ENCODE measurements at regions not wholly inside any gene's neighbourhood (a gene's known extent, or its start where the extent isn't known, plus 50 kb on each side); places are given as distances from the start of the nearest gene placed in this dataset.
A peak's percentile ranks its signal among the peaks of the same experiment; 100 is the strongest.

DNA sequence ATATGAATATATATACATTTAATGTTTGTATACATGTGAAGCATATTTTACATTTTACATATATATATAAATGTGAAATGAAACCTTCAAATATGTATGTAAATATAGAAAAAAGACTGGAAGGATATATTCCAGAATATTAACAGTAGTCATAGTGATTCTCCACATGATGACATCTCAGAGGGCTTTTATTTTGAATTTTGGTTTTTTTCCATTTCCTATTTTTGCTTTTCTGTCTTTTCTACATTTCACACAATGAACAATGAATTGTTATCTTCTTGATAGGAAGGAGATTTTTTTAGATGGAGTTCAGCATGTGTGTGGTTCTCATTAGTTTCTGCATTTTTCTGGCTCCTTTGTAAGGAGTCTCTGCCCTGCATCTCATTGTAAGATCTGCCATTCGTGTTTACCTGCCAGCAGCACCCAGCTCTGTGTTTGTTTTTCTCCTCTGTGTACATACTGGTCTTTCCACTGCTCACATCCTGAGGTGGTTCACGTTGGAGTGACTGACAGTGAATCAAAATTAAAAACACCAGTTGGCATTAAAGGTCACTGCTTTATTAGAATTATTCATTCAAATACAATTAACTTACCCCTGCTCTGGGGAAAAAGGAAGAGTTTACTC, 425.3 kb upstream of the MDFIC2 start:
- TF ChIP-seq SP1 (IDR thresholded peaks at IDR 0.05) = peak; percentile 24
- TF ChIP-seq, protein P1, sequence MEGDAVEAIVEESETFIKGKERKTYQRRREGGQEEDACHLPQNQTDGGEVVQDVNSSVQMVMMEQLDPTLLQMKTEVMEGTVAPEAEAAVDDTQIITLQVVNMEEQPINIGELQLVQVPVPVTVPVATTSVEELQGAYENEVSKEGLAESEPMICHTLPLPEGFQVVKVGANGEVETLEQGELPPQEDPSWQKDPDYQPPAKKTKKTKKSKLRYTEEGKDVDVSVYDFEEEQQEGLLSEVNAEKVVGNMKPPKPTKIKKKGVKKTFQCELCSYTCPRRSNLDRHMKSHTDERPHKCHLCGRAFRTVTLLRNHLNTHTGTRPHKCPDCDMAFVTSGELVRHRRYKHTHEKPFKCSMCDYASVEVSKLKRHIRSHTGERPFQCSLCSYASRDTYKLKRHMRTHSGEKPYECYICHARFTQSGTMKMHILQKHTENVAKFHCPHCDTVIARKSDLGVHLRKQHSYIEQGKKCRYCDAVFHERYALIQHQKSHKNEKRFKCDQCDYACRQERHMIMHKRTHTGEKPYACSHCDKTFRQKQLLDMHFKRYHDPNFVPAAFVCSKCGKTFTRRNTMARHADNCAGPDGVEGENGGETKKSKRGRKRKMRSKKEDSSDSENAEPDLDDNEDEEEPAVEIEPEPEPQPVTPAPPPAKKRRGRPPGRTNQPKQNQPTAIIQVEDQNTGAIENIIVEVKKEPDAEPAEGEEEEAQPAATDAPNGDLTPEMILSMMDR (IDR thresholded peaks at IDR 0.05; ENCODE audit: low read depth, low read length, missing input control) = no peak
- TF ChIP-seq TAF1 (conservative IDR thresholded peaks at IDR 0.05) = no peak

All from liver (tissue), 3 donors.